Neural cell (in vitro differentiated cells): ENCODE measurements at regions not wholly inside any gene's neighbourhood (a gene's known extent, or its start where the extent isn't known, plus 50 kb on each side); places are given as distances from the start of the nearest gene placed in this dataset.

ENCODE experiments used
- H2AFZ ChIP-seq: fragments of 200-600, 300-800 bp; sonication (generic), shearing (Covaris generic); 2 replicates; pipeline ENCODE4 v1.6.0; 2014; ENCODE audit warnings: low read depth, mild to moderate bottlenecking, antibody characterized with exemption, low read length, moderate library complexity
- H3F3A ChIP-seq: fragments of 200-600 bp; shearing (Covaris generic); 2 replicates; pipeline ENCODE4 v1.6.1; 2016; ENCODE audit warnings: mild to moderate bottlenecking, moderate library complexity, mixed read lengths, antibody characterized with exemption, low read length; ENCODE audit not compliant: insufficient read depth, poor library complexity, severe bottlenecking
- H3K27ac ChIP-seq: fragments of 200-600, 300-800 bp; sonication (generic), shearing (Covaris generic); 2 replicates; pipeline ENCODE4 v1.5.1; 2014; ENCODE audit warnings: mild to moderate bottlenecking, low read length, moderate library complexity
- H3K27me3 ChIP-seq: fragments of 300-800, 200-600 bp; sonication (generic), shearing (Covaris generic); 2 replicates; pipeline ENCODE4 v1.6.0; 2014; ENCODE audit warnings: mild to moderate bottlenecking, low read depth, low read length, moderate library complexity; ENCODE audit not compliant: insufficient read depth
- H3K36me3 ChIP-seq: fragments of 300-800, 200-600 bp; sonication (generic), shearing (Covaris generic); 2 replicates; pipeline ENCODE4 v1.5.1; 2014; ENCODE audit warnings: mild to moderate bottlenecking, antibody characterized with exemption, low read length, moderate library complexity; ENCODE audit not compliant: insufficient read depth
- H3K4me2 ChIP-seq: fragments of 300-800, 200-600 bp; sonication (generic), shearing (Covaris generic); 2 replicates; pipeline ENCODE4 v1.6.0; 2014; ENCODE audit warnings: mild to moderate bottlenecking, low read length
- H3K4me3 ChIP-seq: fragments of 300-800, 200-600 bp; sonication (generic), shearing (Covaris generic); 2 replicates; pipeline ENCODE4 v1.5.1; 2014; ENCODE audit warnings: mild to moderate bottlenecking, low read length, moderate library complexity
- H3K79me2 ChIP-seq: fragments of 200-600 bp; shearing (Covaris generic); replicated peaks from 2 replicates; pipeline ENCODE4 v1.6.0; 2014; ENCODE audit warnings: mild to moderate bottlenecking, low read length, moderate library complexity; ENCODE audit not compliant: insufficient read depth
- H3K9ac ChIP-seq: fragments of 300-800, 200-600 bp; sonication (generic), shearing (Covaris generic); 2 replicates; pipeline ENCODE4 v1.6.1; 2016; ENCODE audit warnings: mild to moderate bottlenecking, low read length, mixed read lengths
- H3K9me2 ChIP-seq: fragments of 200-600 bp; shearing (Covaris generic); 2 replicates; pipeline ENCODE4 v1.6.1; 2016; ENCODE audit warnings: mild to moderate bottlenecking, low read length, mixed read lengths; ENCODE audit not compliant: insufficient read depth
- H3K9me3 ChIP-seq: fragments of 200-600, 300-800 bp; sonication (generic), shearing (Covaris generic); 2 replicates; pipeline ENCODE4 v1.6.1; 2016; ENCODE audit warnings: mild to moderate bottlenecking, mixed run types, low read length, moderate library complexity, mixed read lengths
- H4K20me1 ChIP-seq: fragments of 200-600 bp; shearing (Covaris generic); 2 replicates; pipeline ENCODE4 v1.6.1; 2016; ENCODE audit warnings: mild to moderate bottlenecking, mixed run types; ENCODE audit not compliant: insufficient read depth
- EP300 ChIP-seq: fragments of 450-650 bp; conservative IDR thresholded peaks from 2 replicates; pipeline ENCODE4 v1.6.1; 2014; ENCODE audit warnings: antibody characterized with exemption, mild to moderate bottlenecking, moderate library complexity; ENCODE audit not compliant: poor library complexity, severe bottlenecking
- EZH2 ChIP-seq: fragments of 200-600, 300-800 bp; shearing (Covaris generic), sonication (generic); IDR thresholded peaks from 2 replicates; pipeline ENCODE4 v1.6.1; 2014; ENCODE audit warnings: antibody characterized with exemption, low read length, borderline replicate concordance, mild to moderate bottlenecking; ENCODE audit not compliant: insufficient read depth, poor library complexity, severe bottlenecking
- MXI1 ChIP-seq: fragments of 450-650 bp; conservative IDR thresholded peaks from 2 replicates; pipeline ENCODE4 v1.6.1; 2014; ENCODE audit warnings: antibody characterized with exemption, mild to moderate bottlenecking; ENCODE audit not compliant: poor library complexity, severe bottlenecking
- POLR2AphosphoS5 ChIP-seq: IDR thresholded peaks from 2 replicates; pipeline ENCODE4 v1.6.1; 2012
- RAD21 ChIP-seq: fragments of 450-650 bp; conservative IDR thresholded peaks from 2 replicates; pipeline ENCODE4 v1.6.1; 2014; ENCODE audit warnings: antibody characterized with exemption, mild to moderate bottlenecking, moderate library complexity
- SMC3 ChIP-seq: fragments of 450-650 bp; conservative IDR thresholded peaks from 2 replicates; pipeline ENCODE4 v1.6.1; 2014; ENCODE audit warnings: antibody characterized with exemption, mild to moderate bottlenecking, moderate library complexity; ENCODE audit not compliant: poor library complexity
- TAF1 ChIP-seq: IDR thresholded peaks from 2 replicates; pipeline ENCODE4 v1.6.1; 2012; ENCODE audit warnings: low read depth
- TF ChIP-seq, protein P1 (sequence below): fragments of 450-650 bp; IDR thresholded peaks from 2 replicates; pipeline ENCODE4 v1.5.1; 2014; ENCODE audit warnings: antibody characterized with exemption, mild to moderate bottlenecking, moderate library complexity; ENCODE audit not compliant: poor library complexity, severe bottlenecking
- TF ChIP-seq, protein P2 (sequence below): IDR thresholded peaks from 2 replicates; pipeline ENCODE4 v1.6.1; 2012; ENCODE audit warnings: borderline replicate concordance

DNA sequence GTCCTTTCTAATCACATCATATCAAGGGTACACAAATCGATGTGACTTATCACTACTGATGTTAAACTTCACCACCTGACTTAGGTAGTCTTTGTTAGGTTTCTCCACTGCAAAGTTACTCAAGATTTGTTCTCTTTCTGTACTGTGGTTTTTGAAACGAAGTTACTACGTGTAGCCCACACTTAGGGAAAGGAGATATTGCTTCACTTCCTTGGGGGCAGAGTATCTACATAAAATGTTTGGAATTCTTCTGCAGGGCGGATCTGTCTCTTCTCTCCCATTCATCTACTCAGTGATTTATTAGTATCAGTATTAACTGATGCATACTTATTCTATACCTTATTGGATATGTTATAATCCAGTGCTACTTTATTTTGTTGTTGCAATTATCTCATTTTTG lies 403.6 kb upstream of the MON1B start:
- Histone ChIP-seq H3K36me3 (no peaks in the 10 kb centered on the region), H4K20me1 (no peaks in the 10 kb centered on the region), H3F3A (peaks cover 4% of the 10 kb centered on the region), H2AFZ (no peak overlapping the region), H3K79me2 (no peaks in the 10 kb centered on the region), H3K9me3 (no peaks in the 10 kb centered on the region), H3K4me3 (no peak overlapping the region), H3K9ac (no peak overlapping the region), H3K27ac (no peak overlapping the region), H3K4me2 (no peak overlapping the region), H3K9me2 (no peaks in the 10 kb centered on the region), H3K27me3 (no peaks in the 10 kb centered on the region)
- TF ChIP-seq SMC3 (no peak), MXI1 (no peak), POLR2AphosphoS5 (no peak), TAF1 (no peak), RAD21 (no peak), EP300 (no peak), EZH2 (no peak)
- TF ChIP-seq, protein P1, sequence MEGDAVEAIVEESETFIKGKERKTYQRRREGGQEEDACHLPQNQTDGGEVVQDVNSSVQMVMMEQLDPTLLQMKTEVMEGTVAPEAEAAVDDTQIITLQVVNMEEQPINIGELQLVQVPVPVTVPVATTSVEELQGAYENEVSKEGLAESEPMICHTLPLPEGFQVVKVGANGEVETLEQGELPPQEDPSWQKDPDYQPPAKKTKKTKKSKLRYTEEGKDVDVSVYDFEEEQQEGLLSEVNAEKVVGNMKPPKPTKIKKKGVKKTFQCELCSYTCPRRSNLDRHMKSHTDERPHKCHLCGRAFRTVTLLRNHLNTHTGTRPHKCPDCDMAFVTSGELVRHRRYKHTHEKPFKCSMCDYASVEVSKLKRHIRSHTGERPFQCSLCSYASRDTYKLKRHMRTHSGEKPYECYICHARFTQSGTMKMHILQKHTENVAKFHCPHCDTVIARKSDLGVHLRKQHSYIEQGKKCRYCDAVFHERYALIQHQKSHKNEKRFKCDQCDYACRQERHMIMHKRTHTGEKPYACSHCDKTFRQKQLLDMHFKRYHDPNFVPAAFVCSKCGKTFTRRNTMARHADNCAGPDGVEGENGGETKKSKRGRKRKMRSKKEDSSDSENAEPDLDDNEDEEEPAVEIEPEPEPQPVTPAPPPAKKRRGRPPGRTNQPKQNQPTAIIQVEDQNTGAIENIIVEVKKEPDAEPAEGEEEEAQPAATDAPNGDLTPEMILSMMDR, result no peak
- TF ChIP-seq, protein P2, sequence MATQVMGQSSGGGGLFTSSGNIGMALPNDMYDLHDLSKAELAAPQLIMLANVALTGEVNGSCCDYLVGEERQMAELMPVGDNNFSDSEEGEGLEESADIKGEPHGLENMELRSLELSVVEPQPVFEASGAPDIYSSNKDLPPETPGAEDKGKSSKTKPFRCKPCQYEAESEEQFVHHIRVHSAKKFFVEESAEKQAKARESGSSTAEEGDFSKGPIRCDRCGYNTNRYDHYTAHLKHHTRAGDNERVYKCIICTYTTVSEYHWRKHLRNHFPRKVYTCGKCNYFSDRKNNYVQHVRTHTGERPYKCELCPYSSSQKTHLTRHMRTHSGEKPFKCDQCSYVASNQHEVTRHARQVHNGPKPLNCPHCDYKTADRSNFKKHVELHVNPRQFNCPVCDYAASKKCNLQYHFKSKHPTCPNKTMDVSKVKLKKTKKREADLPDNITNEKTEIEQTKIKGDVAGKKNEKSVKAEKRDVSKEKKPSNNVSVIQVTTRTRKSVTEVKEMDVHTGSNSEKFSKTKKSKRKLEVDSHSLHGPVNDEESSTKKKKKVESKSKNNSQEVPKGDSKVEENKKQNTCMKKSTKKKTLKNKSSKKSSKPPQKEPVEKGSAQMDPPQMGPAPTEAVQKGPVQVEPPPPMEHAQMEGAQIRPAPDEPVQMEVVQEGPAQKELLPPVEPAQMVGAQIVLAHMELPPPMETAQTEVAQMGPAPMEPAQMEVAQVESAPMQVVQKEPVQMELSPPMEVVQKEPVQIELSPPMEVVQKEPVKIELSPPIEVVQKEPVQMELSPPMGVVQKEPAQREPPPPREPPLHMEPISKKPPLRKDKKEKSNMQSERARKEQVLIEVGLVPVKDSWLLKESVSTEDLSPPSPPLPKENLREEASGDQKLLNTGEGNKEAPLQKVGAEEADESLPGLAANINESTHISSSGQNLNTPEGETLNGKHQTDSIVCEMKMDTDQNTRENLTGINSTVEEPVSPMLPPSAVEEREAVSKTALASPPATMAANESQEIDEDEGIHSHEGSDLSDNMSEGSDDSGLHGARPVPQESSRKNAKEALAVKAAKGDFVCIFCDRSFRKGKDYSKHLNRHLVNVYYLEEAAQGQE, result no peak

DNA sequence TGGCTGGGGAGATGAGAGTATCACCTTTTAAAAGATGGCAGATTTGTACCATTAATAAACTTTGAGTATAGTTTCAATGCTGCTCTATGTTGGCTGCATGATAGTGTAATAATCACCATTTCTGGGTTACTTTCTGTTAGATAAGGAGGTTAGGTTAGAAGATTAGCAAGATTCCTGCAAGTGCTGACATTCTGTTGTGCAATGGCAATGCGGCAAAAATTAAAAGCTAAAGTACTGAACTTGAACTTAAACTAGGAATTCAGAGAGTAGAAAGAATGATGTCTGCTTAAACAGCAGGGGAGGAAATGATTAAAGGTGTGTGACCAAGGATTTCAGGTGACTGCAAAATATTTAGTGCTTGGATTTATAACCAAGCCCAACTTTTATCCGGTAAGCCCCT lies 399.8 kb upstream of the MON1B start:
- no peak overlapping the region for H2AFZ ChIP-seq
- H3K79me2 ChIP-seq, result no peaks in the 10 kb centered on the region
- no peak overlapping the region for H3K27ac ChIP-seq
- H3K27me3 ChIP-seq, result no peaks in the 10 kb centered on the region
- no peaks in the 10 kb centered on the region for H3K9me2 ChIP-seq
- H4K20me1 ChIP-seq, result no peaks in the 10 kb centered on the region
- H3K4me2 ChIP-seq, result no peak overlapping the region
- no peaks in the 10 kb centered on the region for H3K9me3 ChIP-seq
- no peak overlapping the region for H3K4me3 ChIP-seq
- peaks cover 4% of the 10 kb centered on the region for H3F3A ChIP-seq
- no peaks in the 10 kb centered on the region for H3K36me3 ChIP-seq
- TF ChIP-seq, protein P2, result no peak
- TF ChIP-seq POLR2AphosphoS5 (no peak), TAF1 (no peak), MXI1 (no peak), RAD21 (no peak), EP300 (no peak), SMC3 (no peak), EZH2 (no peak)
- TF ChIP-seq, protein P1, result no peak
- H3K9ac ChIP-seq, result no peak overlapping the region
